Immature natural killer cell (primary cell): ENCODE measurements at regions not wholly inside any gene's neighbourhood (a gene's known extent, or its start where the extent isn't known, plus 50 kb on each side); places are given as distances from the start of the nearest gene placed in this dataset.

Experiments used
- DNase-seq, 3 donors: peaks; one replicate each; pipeline ENCODE4 v3.0.0; 2022; ENCODE audit warnings: mixed read lengths in 1 of 3
- H3K27ac Mint-ChIP-seq, 6 donors: one replicate each; pipeline ENCODE4 v1.8.0; 2020; ENCODE audit warnings: mixed read lengths in 6 of 6, mild to moderate bottlenecking in 5 of 6, inconsistent platforms in 4 of 6, moderate library complexity in 3 of 6
- H3K27me3 Mint-ChIP-seq, 3 donors: one replicate each; pipeline ENCODE4 v1.8.0; 2020 to 2021; ENCODE audit warnings: low read depth in 3 of 3, mild to moderate bottlenecking in 3 of 3, mixed read lengths in 3 of 3, moderate library complexity in 3 of 3, inconsistent platforms in 1 of 3
- H3K36me3 Mint-ChIP-seq, 3 donors: one replicate each; pipeline ENCODE4 v1.8.0; 2020; ENCODE audit warnings: mixed read lengths in 3 of 3, inconsistent platforms in 2 of 3, mild to moderate bottlenecking in 2 of 3
- H3K4me1 Mint-ChIP-seq, 2 donors: one replicate each; pipeline ENCODE4 v1.8.0; 2020; ENCODE audit warnings: inconsistent platforms in 2 of 2, mild to moderate bottlenecking in 2 of 2, mixed read lengths in 2 of 2, moderate library complexity in 1 of 2
- H3K4me3 Mint-ChIP-seq, 5 donors: one replicate each; pipeline ENCODE4 v1.8.0; 2020; ENCODE audit warnings: mild to moderate bottlenecking in 5 of 5, mixed read lengths in 5 of 5, inconsistent platforms in 3 of 5, moderate library complexity in 3 of 5
- H3K9me3 Mint-ChIP-seq, 6 donors: one replicate each; pipeline ENCODE4 v1.8.0; 2020; ENCODE audit warnings: mild to moderate bottlenecking in 6 of 6, mixed read lengths in 6 of 6, inconsistent platforms in 4 of 6, moderate library complexity in 3 of 6

GRCh38 chr3:30069056-30069455 lies 537.3 kb upstream of the TGFBR2 start:
- peaks cover 0 to 8% (median 6%) of the 10 kb centered on the region in 3 donors for H3K27me3 Mint-ChIP-seq
- no peak overlapping the region for H3K27ac Mint-ChIP-seq
- H3K9me3 Mint-ChIP-seq = peaks cover 0 to 2% (median 0%) of the 10 kb centered on the region in 6 donors
- H3K4me1 Mint-ChIP-seq = no peaks in the 10 kb centered on the region
- no peaks in the 10 kb centered on the region for H3K36me3 Mint-ChIP-seq
- no peak overlapping the region for H3K4me3 Mint-ChIP-seq
- DNase-seq = no peak

DNA sequence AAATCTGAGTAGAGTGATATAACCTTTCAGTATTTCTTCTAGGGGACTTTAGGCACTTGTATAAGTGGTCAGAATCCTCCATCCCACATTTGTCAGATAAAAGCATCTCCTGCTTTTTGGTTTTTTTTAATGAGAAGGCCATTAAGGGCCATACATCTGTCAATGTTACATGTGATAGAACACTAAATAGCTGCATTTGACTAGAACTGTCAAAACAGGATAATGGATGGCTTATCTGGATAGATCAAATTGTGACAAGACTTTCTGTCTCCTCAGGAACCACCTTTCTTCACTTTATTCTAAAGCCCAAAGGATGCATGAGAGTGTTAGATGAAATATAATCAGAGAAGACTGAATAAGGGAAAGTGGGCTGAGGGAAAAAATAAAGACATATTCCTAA lies 533.4 kb upstream of the TGFBR2 start:
- peaks cover 0 to 5% (median 2%) of the 10 kb centered on the region in 3 donors for H3K27me3 Mint-ChIP-seq
- H3K27ac Mint-ChIP-seq = no peak overlapping the region
- H3K36me3 Mint-ChIP-seq = no peaks in the 10 kb centered on the region
- H3K4me1 Mint-ChIP-seq = no peaks in the 10 kb centered on the region
- DNase-seq = no peak
- no peak overlapping the region for H3K4me3 Mint-ChIP-seq
- H3K9me3 Mint-ChIP-seq = no peaks in the 10 kb centered on the region

DNA sequence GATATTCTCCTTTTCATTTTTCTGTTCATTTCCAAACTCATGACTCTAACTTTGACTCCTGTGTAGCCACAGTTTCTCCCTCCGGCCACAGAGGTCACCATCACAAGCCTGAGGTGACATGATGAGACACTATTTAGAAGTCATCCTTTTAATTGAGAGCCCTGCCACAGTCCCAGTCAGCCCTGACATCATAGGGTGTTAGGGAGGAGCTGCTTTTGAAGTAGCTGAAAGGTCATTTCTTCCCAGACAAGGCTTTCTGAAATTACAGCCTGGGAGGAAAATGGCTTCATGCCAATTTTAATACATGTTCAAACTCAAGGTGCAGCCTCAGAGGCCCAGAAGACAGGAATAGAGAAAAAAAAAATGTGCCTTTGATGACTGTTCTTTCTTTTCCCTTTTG lies 532.8 kb upstream of the TGFBR2 start:
- H3K36me3 Mint-ChIP-seq = no peaks in the 10 kb centered on the region
- no peak overlapping the region for H3K4me3 Mint-ChIP-seq
- DNase-seq = no peak
- H3K27me3 Mint-ChIP-seq = peaks cover 0 to 5% (median 2%) of the 10 kb centered on the region in 3 donors
- no peak overlapping the region for H3K27ac Mint-ChIP-seq
- no peaks in the 10 kb centered on the region for H3K9me3 Mint-ChIP-seq
- no peaks in the 10 kb centered on the region for H3K4me1 Mint-ChIP-seq

- H3K27ac Mint-ChIP-seq = no peak overlapping the region
- no peaks in the 10 kb centered on the region for H3K4me1 Mint-ChIP-seq
- peaks cover 0 to 5% (median 3%) of the 10 kb centered on the region in 3 donors for H3K27me3 Mint-ChIP-seq
- H3K4me3 Mint-ChIP-seq = no peak overlapping the region
- H3K9me3 Mint-ChIP-seq = no peaks in the 10 kb centered on the region
- no peaks in the 10 kb centered on the region for H3K36me3 Mint-ChIP-seq
- no peak for DNase-seq
Observed at GRCh38 chr3:30075514-30075913, 530.9 kb upstream of the TGFBR2 start.

DNA sequence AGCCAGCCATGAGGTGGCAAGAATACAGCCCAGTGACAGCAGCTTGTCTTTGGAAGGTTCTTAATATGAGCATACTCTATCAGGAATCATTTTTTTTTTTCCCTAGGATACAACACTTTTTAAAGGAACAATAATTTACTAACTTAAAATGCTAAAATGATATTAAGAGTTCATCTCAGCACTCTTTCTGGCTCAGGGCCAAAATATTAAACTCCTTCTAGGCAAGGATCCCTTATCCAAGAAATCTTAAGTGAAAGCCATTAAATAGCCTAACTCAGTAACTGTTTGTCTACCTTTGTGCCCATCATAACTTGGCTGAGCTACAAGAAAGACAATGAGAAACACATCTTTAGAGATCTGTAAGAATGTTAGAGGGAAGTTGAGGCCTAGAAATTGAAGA lies 529.5 kb upstream of the TGFBR2 start:
- Mint-ChIP-seq H3K36me3 (no peaks in the 10 kb centered on the region), H3K4me3 (no peak overlapping the region), H3K27me3 (peaks cover 0 to 6% (median 0%) of the 10 kb centered on the region in 3 donors), H3K4me1 (no peaks in the 10 kb centered on the region), H3K27ac (no peak overlapping the region), H3K9me3 (no peaks in the 10 kb centered on the region)
- no peak for DNase-seq

GRCh38 chr3:30077746-30078145 lies 528.7 kb upstream of the TGFBR2 start:
- DNase-seq = no peak
- Mint-ChIP-seq H3K27ac (no peak overlapping the region), H3K36me3 (no peaks in the 10 kb centered on the region), H3K27me3 (peaks cover 0 to 6% (median 0%) of the 10 kb centered on the region in 3 donors), H3K9me3 (no peaks in the 10 kb centered on the region), H3K4me1 (no peaks in the 10 kb centered on the region), H3K4me3 (no peak overlapping the region)

DNA sequence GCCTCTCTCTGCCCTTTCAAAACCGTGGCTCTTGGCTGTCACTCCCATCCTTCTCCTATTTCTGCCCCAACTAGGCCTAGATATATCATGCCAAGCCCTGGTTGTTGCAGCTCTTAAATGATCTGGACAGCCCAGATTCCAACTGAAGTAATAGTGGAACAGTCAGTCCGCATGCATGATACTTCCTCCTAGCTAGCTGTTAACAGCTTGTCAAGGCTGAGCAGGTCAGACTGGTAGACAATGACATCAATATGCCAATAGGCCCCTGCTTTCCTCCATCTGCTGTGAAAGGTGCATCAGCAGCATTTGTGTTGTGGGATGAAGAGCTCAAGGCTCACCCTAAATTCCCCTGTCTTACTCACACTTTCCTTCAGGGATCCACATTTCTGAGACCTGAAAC lies 527.7 kb upstream of the TGFBR2 start:
- Mint-ChIP-seq H3K9me3 (no peaks in the 10 kb centered on the region), H3K4me1 (no peaks in the 10 kb centered on the region), H3K4me3 (no peak overlapping the region), H3K27ac (no peak overlapping the region), H3K36me3 (no peaks in the 10 kb centered on the region), H3K27me3 (peaks cover 0 to 3% (median 0%) of the 10 kb centered on the region in 3 donors)
- DNase-seq = no peak

DNA sequence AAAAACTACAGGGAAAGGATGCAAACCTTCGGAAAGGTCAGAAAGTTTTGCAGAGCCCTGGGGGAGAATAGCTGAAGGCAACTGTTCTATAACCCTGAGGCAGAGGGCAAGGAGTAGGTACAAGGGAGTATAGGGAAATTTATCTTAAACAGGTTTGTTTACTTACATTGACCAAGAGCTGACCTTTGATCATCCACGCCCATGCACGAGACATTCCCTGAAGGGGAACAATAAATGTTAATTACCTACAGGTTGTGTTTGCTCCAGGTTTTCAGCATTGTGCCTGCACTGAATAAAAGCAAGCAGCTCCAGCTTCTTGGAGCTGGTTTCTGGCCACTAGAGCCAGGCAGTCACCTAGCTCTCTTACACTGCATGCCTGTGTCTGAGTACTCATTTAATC lies 524.5 kb upstream of the TGFBR2 start:
- no peak overlapping the region for H3K4me3 Mint-ChIP-seq
- no peaks in the 10 kb centered on the region for H3K4me1 Mint-ChIP-seq
- H3K9me3 Mint-ChIP-seq = peaks cover 0 to 2% (median 0%) of the 10 kb centered on the region in 6 donors
- no peak overlapping the region for H3K27ac Mint-ChIP-seq
- H3K36me3 Mint-ChIP-seq = no peaks in the 10 kb centered on the region
- peaks cover 3 to 5% (median 3%) of the 10 kb centered on the region in 3 donors for H3K27me3 Mint-ChIP-seq
- no peak for DNase-seq

GRCh38 chr3:30082652-30083051 lies 523.7 kb upstream of the TGFBR2 start:
- Mint-ChIP-seq H3K36me3 (no peaks in the 10 kb centered on the region), H3K27ac (no peak overlapping the region), H3K27me3 (peaks cover 3 to 5% (median 3%) of the 10 kb centered on the region in 3 donors), H3K9me3 (peaks cover 0 to 2% (median 0%) of the 10 kb centered on the region in 6 donors), H3K4me3 (no peak overlapping the region), H3K4me1 (no peaks in the 10 kb centered on the region)
- no peak for DNase-seq

GRCh38 chr3:30083315-30083714 lies 523.1 kb upstream of the TGFBR2 start:
- no peak overlapping the region for H3K4me3 Mint-ChIP-seq
- peaks cover 0 to 2% (median 0%) of the 10 kb centered on the region in 6 donors for H3K9me3 Mint-ChIP-seq
- H3K27me3 Mint-ChIP-seq = peaks cover 3 to 5% (median 3%) of the 10 kb centered on the region in 3 donors
- DNase-seq = no peak
- H3K27ac Mint-ChIP-seq = no peak overlapping the region
- H3K36me3 Mint-ChIP-seq = no peaks in the 10 kb centered on the region
- no peaks in the 10 kb centered on the region for H3K4me1 Mint-ChIP-seq

DNA sequence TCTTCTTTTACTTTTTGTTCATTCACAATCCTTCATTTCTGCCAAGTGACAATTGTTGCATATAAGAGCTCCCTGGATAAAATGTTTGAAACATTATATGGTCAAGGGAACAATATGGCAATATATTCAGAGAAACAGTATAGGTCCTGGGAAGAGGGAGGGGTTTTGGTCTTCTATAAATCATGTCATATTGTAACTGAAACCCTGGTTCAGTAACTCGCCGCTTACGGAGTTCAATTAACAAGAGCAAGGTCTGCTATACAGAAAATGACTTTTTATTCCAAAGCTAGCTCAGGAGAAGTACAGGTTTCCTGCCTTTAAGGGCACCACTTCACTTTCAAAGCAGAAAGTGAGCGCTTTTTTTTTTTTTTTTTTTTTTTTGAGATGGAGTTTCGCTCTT lies 522.1 kb upstream of the TGFBR2 start:
- peaks cover 3 to 5% (median 3%) of the 10 kb centered on the region in 3 donors for H3K27me3 Mint-ChIP-seq
- no peak overlapping the region for H3K27ac Mint-ChIP-seq
- H3K36me3 Mint-ChIP-seq = no peaks in the 10 kb centered on the region

GRCh38 chr3:30084971-30085403 lies 521.4 kb upstream of the TGFBR2 start:
- H3K27ac Mint-ChIP-seq = no peak overlapping the region
- H3K4me1 Mint-ChIP-seq = no peaks in the 10 kb centered on the region
- H3K27me3 Mint-ChIP-seq = peaks cover 3 to 5% (median 3%) of the 10 kb centered on the region in 3 donors
- H3K9me3 Mint-ChIP-seq = peaks cover 0 to 2% (median 0%) of the 10 kb centered on the region in 6 donors
- no peaks in the 10 kb centered on the region for H3K36me3 Mint-ChIP-seq
- H3K4me3 Mint-ChIP-seq = no peak overlapping the region
- DNase-seq = no peak

More for the DNA sequence above, 522.1 kb upstream of the TGFBR2 start:
- no peaks in the 10 kb centered on the region for H3K4me1 Mint-ChIP-seq
- no peak for DNase-seq
- peaks cover 0 to 2% (median 0%) of the 10 kb centered on the region in 6 donors for H3K9me3 Mint-ChIP-seq
- no peak overlapping the region for H3K4me3 Mint-ChIP-seq

DNA sequence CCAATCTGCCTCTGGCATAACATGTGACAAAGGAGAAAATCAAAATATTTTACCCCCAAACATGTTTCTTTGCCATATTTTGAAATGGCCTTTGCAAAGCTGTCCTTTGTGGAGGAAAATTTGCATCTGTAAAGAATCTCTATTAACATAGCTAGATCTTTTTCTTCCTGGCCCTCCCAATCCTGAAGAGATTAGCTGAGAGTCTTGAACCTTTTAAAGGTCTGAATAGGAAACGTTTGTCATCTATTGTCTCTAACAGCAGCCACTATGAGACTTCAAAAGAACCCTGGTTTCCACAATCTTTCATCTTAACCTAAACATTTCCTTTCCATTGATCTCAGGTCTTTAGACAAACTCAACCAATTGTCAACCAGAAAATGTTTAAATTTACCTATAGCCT lies 520.9 kb upstream of the TGFBR2 start:
- no peaks in the 10 kb centered on the region for H3K36me3 Mint-ChIP-seq
- H3K27ac Mint-ChIP-seq = no peak overlapping the region
- no peaks in the 10 kb centered on the region for H3K4me1 Mint-ChIP-seq
- H3K4me3 Mint-ChIP-seq = no peak overlapping the region
- H3K9me3 Mint-ChIP-seq = peaks cover 0 to 2% (median 0%) of the 10 kb centered on the region in 6 donors
- no peak for DNase-seq
- peaks cover 3% of the 10 kb centered on the region in 3 donors for H3K27me3 Mint-ChIP-seq

GRCh38 chr3:30091686-30092085 lies 514.7 kb upstream of the TGFBR2 start:
- Mint-ChIP-seq H3K27ac (no peak overlapping the region), H3K4me3 (no peak overlapping the region), H3K4me1 (no peaks in the 10 kb centered on the region), H3K27me3 (peaks cover 0 to 3% (median 2%) of the 10 kb centered on the region in 3 donors), H3K36me3 (no peaks in the 10 kb centered on the region), H3K9me3 (peaks cover 0 to 2% (median 0%) of the 10 kb centered on the region in 6 donors)
- no peak for DNase-seq

DNA sequence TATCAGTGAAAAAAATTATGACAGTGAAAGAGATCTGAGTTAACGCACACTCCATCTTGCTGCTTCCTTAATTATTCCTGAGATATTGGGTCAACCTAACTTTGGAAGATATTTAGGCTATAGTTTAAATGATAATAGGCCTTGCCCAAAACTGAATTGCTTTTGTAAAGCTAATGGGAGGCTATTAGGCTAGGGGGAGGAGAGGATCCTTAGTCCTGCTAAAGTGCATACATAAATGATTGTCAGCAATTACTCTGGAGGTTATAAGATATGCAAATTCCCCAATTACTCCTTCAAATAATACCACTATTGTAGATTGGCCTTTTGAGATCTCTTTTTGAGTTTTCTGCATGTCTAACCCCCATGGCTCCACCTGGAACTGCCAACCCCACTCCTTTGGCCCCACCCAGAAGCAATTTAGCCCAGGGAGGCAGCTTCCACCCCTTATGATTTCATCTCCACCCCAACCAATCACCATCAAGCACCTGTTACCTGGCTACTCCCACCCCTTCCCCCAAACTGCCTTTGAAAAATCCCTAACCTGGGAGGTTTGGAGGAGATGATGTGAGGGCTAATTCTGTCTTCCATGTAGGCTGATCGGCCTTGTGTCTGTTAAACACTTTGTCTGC lies 509.3 kb upstream of the TGFBR2 start:
- Mint-ChIP-seq H3K4me1 (no peaks in the 10 kb centered on the region), H3K27me3 (peaks cover 0 to 2% (median 0%) of the 10 kb centered on the region in 3 donors), H3K27ac (no peak overlapping the region), H3K4me3 (no peak overlapping the region), H3K36me3 (no peaks in the 10 kb centered on the region), H3K9me3 (peaks cover 0 to 5% (median 0%) of the 10 kb centered on the region in 6 donors)
- no peak for DNase-seq
